GM13977 (cell line): ENCODE measurements at regions not wholly inside any gene's neighbourhood (a gene's known extent, or its start where the extent isn't known, plus 50 kb on each side); places are given as distances from the start of the nearest gene placed in this dataset.

Experiments
- DNase-seq: peaks from one replicate; pipeline ENCODE4 v3.0.0; 2012; ENCODE audit warnings: low spot score
- in situ Hi-C: fragments of 300-500 bp; cut with MboI; formaldehyde crosslinking; loops from one replicate; pipeline ENCODE4 v1.12.0; 2022; ENCODE audit warnings: low sequenced_read_pairs, low pct_unique_long_range_greater_than_20kb, mixed read lengths, inconsistent platforms; ENCODE audit not compliant: unreplicated experiment
- TF ChIP-seq, protein P1 (sequence below): IDR thresholded peaks from 2 replicates; pipeline ENCODE4 v1.5.1; 2012; ENCODE audit warnings: mild to moderate bottlenecking, control low read depth; ENCODE audit not compliant: insufficient read depth; ENCODE audit errors: extremely low read depth, missing control alignments

- no peak for DNase-seq
- in situ Hi-C loops = no loop called here
- TF ChIP-seq, protein P1, sequence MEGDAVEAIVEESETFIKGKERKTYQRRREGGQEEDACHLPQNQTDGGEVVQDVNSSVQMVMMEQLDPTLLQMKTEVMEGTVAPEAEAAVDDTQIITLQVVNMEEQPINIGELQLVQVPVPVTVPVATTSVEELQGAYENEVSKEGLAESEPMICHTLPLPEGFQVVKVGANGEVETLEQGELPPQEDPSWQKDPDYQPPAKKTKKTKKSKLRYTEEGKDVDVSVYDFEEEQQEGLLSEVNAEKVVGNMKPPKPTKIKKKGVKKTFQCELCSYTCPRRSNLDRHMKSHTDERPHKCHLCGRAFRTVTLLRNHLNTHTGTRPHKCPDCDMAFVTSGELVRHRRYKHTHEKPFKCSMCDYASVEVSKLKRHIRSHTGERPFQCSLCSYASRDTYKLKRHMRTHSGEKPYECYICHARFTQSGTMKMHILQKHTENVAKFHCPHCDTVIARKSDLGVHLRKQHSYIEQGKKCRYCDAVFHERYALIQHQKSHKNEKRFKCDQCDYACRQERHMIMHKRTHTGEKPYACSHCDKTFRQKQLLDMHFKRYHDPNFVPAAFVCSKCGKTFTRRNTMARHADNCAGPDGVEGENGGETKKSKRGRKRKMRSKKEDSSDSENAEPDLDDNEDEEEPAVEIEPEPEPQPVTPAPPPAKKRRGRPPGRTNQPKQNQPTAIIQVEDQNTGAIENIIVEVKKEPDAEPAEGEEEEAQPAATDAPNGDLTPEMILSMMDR = no peak
Observed at GRCh38 chr2:150599889-150600288, 112.4 kb upstream of the RND3 start.

DNA sequence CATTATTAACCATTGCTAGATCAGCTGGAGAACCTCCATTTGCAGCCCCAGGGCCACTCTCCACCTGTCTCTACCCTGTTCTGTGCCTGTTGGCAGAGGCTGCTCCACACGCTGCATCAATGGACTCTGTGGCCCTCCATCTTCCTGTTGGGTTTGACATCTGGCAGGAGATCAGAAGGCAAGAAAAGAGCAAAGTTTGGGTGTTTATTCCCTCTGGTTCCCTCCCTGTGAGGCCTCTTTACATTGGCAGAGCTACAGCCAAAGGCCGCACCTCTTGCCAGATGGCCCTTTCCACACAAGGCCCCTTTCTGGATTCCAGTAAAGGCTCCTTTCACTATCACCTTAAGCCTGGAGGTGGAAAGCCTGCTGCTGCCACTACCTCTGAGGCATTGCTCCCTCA, 110.9 kb upstream of the RND3 start:
- in situ Hi-C loops = no loop called here
- no peak for DNase-seq
- TF ChIP-seq, protein P1 = no peak

DNA sequence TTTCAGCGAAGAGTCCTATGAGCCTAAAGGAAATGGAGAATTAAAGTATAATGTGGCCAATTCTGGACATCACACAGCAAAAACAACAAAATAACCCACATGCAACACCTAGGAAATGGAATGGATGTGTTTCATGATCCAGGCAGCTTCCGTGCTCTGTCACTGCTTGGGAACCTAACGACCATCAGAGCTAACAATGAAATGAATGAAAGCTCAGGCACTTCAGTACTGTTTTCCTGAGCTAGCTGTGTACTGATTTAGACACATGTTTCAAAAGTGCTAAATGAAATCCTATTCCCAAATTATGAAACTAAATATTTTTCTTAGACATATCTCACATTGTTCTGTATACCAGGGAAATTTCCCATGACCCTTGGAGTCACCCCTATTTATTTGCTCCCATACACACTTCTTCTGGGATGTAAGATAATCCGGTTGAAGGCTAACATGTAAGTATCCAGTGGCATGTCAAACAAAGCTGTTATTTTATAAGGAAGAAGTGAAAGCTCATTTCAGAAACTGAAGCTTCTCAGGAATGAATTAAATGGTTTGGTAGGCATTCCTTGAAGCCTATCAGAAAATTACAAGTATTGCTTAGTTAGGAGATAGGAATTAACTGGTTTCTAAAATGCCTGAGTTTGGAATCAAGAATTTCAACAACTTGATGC, 108.5 kb upstream of the RND3 start:
- TF ChIP-seq, protein P1 = no peak
- DNase-seq = no peak
- in situ Hi-C loops = no loop called here

DNA sequence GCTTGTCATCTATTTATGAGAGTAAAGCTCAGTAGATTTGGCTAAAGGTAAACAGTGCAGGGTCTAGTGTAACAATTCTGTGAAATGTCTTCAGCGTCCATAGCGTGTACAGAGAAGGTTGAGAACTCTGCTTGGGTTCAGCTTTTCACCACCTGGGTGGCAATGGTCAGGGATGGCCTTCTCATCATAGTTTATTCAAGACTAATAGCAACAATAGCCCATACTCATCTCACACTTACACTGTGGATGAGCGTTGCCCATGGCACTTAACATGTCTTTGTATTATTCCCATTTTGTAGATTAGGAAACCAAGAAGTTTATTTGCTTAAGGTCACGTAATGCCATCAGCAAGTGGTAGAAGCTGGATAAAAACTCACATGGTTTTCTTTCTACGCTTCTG, 106.8 kb upstream of the RND3 start:
- DNase-seq = no peak
- TF ChIP-seq, protein P1 = no peak
- in situ Hi-C loops = no loop called here

DNA sequence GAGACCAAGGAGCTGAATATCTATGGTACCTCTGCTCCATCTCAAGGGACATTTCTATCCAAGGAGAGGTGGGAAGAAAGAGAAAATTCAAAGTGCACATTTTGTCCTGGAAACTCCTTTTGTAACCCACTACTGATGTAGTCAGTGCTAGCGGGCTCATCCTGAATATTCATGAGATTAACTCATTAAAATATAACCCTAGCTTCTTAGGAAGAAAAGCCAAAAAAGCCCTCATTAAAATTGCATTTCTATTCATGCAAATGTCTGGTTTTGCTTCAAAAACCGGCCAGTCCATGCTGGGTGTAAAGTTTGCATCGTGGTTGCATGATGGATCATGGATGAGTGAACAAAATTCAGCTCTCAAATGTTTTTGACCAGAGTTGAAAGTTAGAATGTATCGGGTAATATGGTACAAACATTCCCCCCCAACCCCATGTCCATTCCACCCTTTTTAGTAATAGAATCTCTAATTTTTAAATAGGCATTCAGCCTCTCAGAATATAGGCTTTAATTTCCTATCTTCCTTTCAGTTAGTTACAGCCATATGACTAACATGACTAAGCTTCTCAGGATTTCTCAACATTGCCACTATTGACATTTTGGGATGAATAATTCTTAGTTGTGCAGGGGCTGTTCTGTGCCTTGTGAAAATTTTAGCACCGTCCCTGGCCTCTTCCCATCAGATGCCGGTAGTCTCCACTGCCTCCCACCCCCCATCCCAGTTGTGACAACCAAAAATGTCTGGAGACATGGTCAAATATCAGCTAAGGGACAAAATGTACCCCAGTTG, 104.2 kb upstream of the RND3 start:
- in situ Hi-C loops = no loop called here
- no peak for DNase-seq
- TF ChIP-seq, protein P1 = no peak

DNA sequence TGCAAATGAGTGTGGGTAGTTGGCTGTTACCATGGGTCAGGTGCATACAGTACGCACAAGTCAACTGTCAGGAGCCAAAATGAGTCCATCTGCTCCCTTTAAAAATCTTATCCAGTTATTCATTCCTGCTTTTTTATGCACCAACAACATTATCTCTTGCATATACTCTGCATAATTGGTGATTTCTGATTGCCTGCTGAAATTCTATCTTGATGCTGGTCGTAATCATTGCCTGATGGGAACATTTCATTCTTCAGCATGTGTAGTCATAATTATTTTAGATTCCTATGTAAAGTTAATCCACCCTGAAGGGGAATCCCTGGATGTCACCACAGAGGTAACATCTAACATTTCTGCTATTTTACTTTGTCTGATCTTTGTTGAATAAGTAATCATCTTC, 102.2 kb upstream of the RND3 start:
- TF ChIP-seq, protein P1 = no peak
- no peak for DNase-seq
- in situ Hi-C loops = no loop called here

DNA sequence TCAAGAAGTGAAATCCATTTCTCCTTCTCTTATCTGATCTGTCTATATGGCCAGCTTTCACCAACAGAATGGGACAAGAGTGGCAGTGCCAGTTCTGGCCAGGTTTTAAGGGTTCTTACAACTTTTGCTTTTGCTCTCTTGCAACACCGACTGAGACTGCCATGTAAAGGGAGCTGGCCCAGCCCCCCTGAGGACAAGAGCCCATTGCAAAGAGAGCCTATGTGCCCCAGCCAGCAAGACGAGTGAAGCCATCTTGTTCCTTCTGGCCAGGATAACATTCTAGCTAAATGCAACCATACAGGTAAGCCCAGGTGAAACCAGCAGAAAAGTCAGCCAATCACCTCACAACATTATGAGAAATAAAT, 101.0 kb upstream of the RND3 start:
- DNase-seq = no peak
- in situ Hi-C loops = no loop called here
- TF ChIP-seq, protein P1 = no peak
